CD14-positive monocyte (primary cell): ENCODE measurements at regions not wholly inside any gene's neighbourhood (a gene's known extent, or its start where the extent isn't known, plus 50 kb on each side); places are given as distances from the start of the nearest gene placed in this dataset.

Experiments used
- DNase-seq, 3 donors: peaks; one replicate each; pipeline ENCODE4 v3.0.0-alpha.2; 2011 to 2022
- H2AFZ ChIP-seq: 2 replicates; pipeline ENCODE4 v1.6.0; 2012; ENCODE audit warnings: mild to moderate bottlenecking, low read depth, low read length, inconsistent platforms; ENCODE audit not compliant: insufficient read depth, poor library complexity, severe bottlenecking
- H3K27ac ChIP-seq, 2 donors: 1 replicate in 1 of 2; 2 replicates in 1 of 2; pipeline ENCODE4 v1.5.1; 2012 to 2013; ENCODE audit warnings: low read length in 2 of 2, control low read depth in 1 of 2, inconsistent platforms in 1 of 2, low read depth in 1 of 2, mild to moderate bottlenecking in 1 of 2
- H3K27me3 ChIP-seq, 2 donors: one replicate each; pipeline versions ENCODE4 v1.6.0 to v1.6.1; 2011 to 2013; ENCODE audit warnings: low read length in 2 of 2; ENCODE audit not compliant: control insufficient read depth in 2 of 2, insufficient read depth in 2 of 2
- H3K36me3 ChIP-seq, 2 donors: replicated peaks in 1 of 2; 1 replicate in 1 of 2; 2 replicates in 1 of 2; pipeline versions ENCODE4 v1.5.1 to v1.6.1; 2012 to 2013; ENCODE audit warnings: low read length in 2 of 2, control low read depth in 1 of 2, inconsistent platforms in 1 of 2, mild to moderate bottlenecking in 1 of 2; ENCODE audit not compliant: insufficient read depth in 2 of 2, control insufficient read depth in 1 of 2
- H3K4me1 ChIP-seq, 2 donors: 1 replicate in 1 of 2; 2 replicates in 1 of 2; pipeline versions ENCODE4 v1.5.1 to v1.6.1; 2012 to 2013; ENCODE audit warnings: low read length in 2 of 2, control low read depth in 1 of 2, inconsistent platforms in 1 of 2, mild to moderate bottlenecking in 1 of 2, moderate library complexity in 1 of 2; ENCODE audit not compliant: insufficient read depth in 2 of 2, control insufficient read depth in 1 of 2
- H3K4me2 ChIP-seq: replicated peaks from 2 replicates; pipeline ENCODE3; 2012; ENCODE audit warnings: low read length, moderate library complexity, mild to moderate bottlenecking; ENCODE audit not compliant: poor library complexity, severe bottlenecking; ENCODE audit errors: extremely low read depth
- H3K4me3 ChIP-seq, 3 experiments: fragments of 200-600 bp in 1 of 3; sonication (generic) in 1 of 3; replicated peaks in 1 of 3; 1 replicate in 2 of 3; 2 replicates in 1 of 3; pipeline ENCODE4 v1.5.1; 2011 to 2013; ENCODE audit warnings: low read length in 3 of 3, mild to moderate bottlenecking in 3 of 3, control low read depth in 2 of 3, low read depth in 2 of 3, inconsistent platforms in 1 of 3, moderate library complexity in 1 of 3
- H3K79me2 ChIP-seq: 2 replicates; pipeline ENCODE4 v1.6.0; 2012; ENCODE audit warnings: mild to moderate bottlenecking, control low read depth, inconsistent platforms, low read length, moderate library complexity; ENCODE audit not compliant: insufficient read depth
- H3K9ac ChIP-seq: 2 replicates; pipeline ENCODE4 v1.6.0; 2017; ENCODE audit warnings: low read length, mild to moderate bottlenecking; ENCODE audit not compliant: insufficient read depth, poor library complexity, severe bottlenecking
- H3K9me3 ChIP-seq, 2 donors: replicated peaks in 1 of 2; 1 replicate in 1 of 2; 2 replicates in 1 of 2; pipeline versions ENCODE4 v1.5.1 to v1.6.1; 2012 to 2013; ENCODE audit warnings: low read length in 2 of 2, control low read depth in 1 of 2; ENCODE audit not compliant: control insufficient read depth in 1 of 2, insufficient read depth in 1 of 2
- H4K20me1 ChIP-seq: 2 replicates; pipeline ENCODE4 v1.6.0; 2012; ENCODE audit warnings: mild to moderate bottlenecking, low read length, control low read depth, moderate library complexity; ENCODE audit not compliant: insufficient read depth
- H3K27ac Mint-ChIP-seq, 7 donors: one replicate each; pipeline ENCODE4 v1.8.0; 2020; ENCODE audit warnings: mild to moderate bottlenecking in 7 of 7, mixed read lengths in 7 of 7, moderate library complexity in 6 of 7, inconsistent platforms in 2 of 7
- H3K27me3 Mint-ChIP-seq, 3 donors: one replicate each; pipeline ENCODE4 v1.8.0; 2021 to 2022; ENCODE audit warnings: low read depth in 3 of 3, mild to moderate bottlenecking in 3 of 3, mixed read lengths in 3 of 3, moderate library complexity in 3 of 3, inconsistent platforms in 1 of 3
- H3K36me3 Mint-ChIP-seq, 2 donors: one replicate each; pipeline ENCODE4 v1.8.0; 2020; ENCODE audit warnings: mixed read lengths in 2 of 2, inconsistent platforms in 1 of 2, mild to moderate bottlenecking in 1 of 2
- H3K4me1 Mint-ChIP-seq: one replicate; pipeline ENCODE4 v1.8.0; 2020; ENCODE audit warnings: mild to moderate bottlenecking, mixed read lengths
- H3K4me3 Mint-ChIP-seq, 2 donors: one replicate each; pipeline ENCODE4 v1.8.0; 2020; ENCODE audit warnings: mild to moderate bottlenecking in 2 of 2, mixed read lengths in 2 of 2, moderate library complexity in 1 of 2
- H3K9me3 Mint-ChIP-seq, 7 donors: one replicate each; pipeline ENCODE4 v1.8.0; 2020 to 2022; ENCODE audit warnings: mixed read lengths in 7 of 7, mild to moderate bottlenecking in 6 of 7, moderate library complexity in 6 of 7, inconsistent platforms in 2 of 7
- WGBS: methylation state at CpG from one replicate; pipeline ENCODE4 v1.1.5; 2013; ENCODE audit warnings: missing lambda C conversion rate; ENCODE audit not compliant: insufficient coverage; 5-methylcytosine and 5-hydroxymethylcytosine counted together
- intact Hi-C, 2 donors: fragments of 100-400 bp; cut with micrococcal nuclease; formaldehyde crosslinking; loops; one replicate each; pipeline versions ENCODE4 v1.15.0 to v1.15.1; 2023
- TF ChIP-seq, protein P1 (sequence below): fragments of 200-600 bp; IDR thresholded peaks from one replicate; pipeline ENCODE4 v1.8.0; 2022; ENCODE audit warnings: antibody characterized with exemption, mild to moderate bottlenecking

DNA sequence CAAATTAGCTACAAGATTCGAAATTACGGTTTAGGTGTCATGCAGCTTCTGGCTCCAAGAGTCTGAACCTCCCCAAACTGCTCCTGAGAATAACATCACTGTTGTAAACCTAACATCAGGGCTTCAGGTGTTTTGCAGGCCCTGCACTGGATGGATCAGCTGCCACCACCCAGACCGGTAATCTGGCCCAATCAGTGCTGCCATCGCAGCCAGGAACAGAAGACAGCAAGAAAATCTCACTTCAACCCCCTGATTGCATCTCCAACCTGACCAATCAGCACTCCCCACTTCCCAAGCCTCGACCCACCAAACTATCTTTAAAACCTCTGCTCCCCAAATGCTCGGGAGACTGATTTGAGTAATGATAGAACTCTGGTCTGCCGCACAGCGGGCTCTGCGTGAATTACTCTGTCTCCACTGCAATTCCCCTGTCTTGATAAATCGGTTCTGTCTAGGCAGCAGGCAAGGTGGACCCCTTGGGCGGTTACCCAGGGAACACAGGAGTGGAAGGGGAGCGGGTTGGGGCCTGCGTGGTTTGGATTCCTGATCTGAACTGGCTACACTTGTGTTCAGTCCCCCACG is 268.5 kb upstream of the SFSWAP start:
- Histone ChIP-seq H3K79me2 (no peaks in the 10 kb centered on the region), H3K36me3 (no peaks in the 10 kb centered on the region), H3K9ac (no peak overlapping the region), H3K9me3 (no peaks in the 10 kb centered on the region), H2AFZ (no peak overlapping the region), H3K4me2 (no peak overlapping the region), H3K4me3 (no peak overlapping the region), H3K27me3 (no peaks in the 10 kb centered on the region), H3K4me1 (no peaks in the 10 kb centered on the region), H3K27ac (no peak overlapping the region), H4K20me1 (no peaks in the 10 kb centered on the region)
- H3K9me3 Mint-ChIP-seq: peaks cover 0 to 9% (median 2%) of the 10 kb centered on the region in 7 donors
- no peaks in the 10 kb centered on the region for H3K36me3 Mint-ChIP-seq
- intact Hi-C loops: no loop called here
- TF ChIP-seq, protein P1, sequence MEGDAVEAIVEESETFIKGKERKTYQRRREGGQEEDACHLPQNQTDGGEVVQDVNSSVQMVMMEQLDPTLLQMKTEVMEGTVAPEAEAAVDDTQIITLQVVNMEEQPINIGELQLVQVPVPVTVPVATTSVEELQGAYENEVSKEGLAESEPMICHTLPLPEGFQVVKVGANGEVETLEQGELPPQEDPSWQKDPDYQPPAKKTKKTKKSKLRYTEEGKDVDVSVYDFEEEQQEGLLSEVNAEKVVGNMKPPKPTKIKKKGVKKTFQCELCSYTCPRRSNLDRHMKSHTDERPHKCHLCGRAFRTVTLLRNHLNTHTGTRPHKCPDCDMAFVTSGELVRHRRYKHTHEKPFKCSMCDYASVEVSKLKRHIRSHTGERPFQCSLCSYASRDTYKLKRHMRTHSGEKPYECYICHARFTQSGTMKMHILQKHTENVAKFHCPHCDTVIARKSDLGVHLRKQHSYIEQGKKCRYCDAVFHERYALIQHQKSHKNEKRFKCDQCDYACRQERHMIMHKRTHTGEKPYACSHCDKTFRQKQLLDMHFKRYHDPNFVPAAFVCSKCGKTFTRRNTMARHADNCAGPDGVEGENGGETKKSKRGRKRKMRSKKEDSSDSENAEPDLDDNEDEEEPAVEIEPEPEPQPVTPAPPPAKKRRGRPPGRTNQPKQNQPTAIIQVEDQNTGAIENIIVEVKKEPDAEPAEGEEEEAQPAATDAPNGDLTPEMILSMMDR: no peak
- DNase-seq: no peak
- no peak overlapping the region for H3K4me3 Mint-ChIP-seq
- peaks cover 1 to 4% (median 2%) of the 10 kb centered on the region in 3 donors for H3K27me3 Mint-ChIP-seq
- H3K27ac Mint-ChIP-seq: no peak overlapping the region
- H3K4me1 Mint-ChIP-seq: no peaks in the 10 kb centered on the region
- 73% methylated on average over 10 of the region's 14 CpGs for WGBS

DNA sequence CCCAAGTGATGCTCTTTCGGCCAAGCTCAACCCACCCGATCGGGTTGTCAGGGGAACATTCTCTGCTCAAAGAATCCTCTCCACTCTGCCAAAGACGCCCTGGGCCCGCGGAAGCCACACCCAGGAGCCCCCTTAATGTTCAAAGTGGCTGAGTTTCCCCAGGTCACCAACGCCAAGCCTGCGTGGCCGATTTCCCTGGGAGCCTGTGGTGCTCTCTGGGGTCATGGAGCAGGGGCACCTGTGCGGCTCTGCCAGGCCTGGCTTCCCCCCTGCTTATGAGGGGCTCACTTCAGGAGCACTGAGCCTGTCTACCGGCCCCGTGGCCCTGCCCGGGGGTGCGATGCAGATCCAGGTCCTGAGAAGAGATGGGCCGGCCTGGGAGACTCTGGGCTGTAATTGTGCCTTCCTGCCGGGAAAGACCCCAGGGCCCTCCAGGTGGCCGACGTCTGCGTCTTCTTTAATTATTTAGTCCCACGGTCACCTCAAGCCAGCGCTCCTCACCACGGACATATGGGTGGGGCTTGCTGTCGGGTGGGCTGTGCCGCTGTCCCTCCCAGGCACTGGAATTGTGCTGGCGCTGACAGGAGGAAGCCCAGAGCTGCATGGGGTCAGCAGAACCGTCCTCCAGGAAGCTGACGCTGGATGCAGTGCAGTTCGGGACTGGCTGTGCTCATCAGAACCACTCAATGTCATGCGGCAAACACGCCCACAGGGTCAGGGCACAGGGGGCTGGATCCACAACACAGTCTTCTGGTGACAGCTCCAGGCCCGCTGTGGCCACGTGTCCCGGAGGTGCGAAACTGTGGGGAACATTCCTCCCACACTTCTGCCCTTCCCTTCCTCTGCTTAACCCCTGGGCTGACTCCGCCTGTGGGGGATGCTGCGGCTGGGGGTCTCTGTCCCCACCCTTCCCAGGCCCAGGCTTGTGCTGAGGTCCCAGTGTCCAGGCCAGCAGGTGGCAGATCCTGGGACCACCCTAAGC is 267.6 kb upstream of the SFSWAP start:
- Histone ChIP-seq H2AFZ (no peak overlapping the region), H3K9ac (no peak overlapping the region), H4K20me1 (no peaks in the 10 kb centered on the region), H3K36me3 (no peaks in the 10 kb centered on the region), H3K4me1 (no peaks in the 10 kb centered on the region), H3K9me3 (no peaks in the 10 kb centered on the region), H3K4me3 (no peak overlapping the region), H3K27me3 (no peaks in the 10 kb centered on the region), H3K27ac (no peak overlapping the region), H3K79me2 (no peaks in the 10 kb centered on the region), H3K4me2 (no peak overlapping the region)
- Mint-ChIP-seq H3K9me3 (peaks cover 0 to 9% (median 2%) of the 10 kb centered on the region in 7 donors), H3K4me1 (no peaks in the 10 kb centered on the region), H3K4me3 (no peak overlapping the region), H3K27ac (no peak overlapping the region), H3K36me3 (no peaks in the 10 kb centered on the region), H3K27me3 (peaks cover 1 to 4% (median 2%) of the 10 kb centered on the region in 3 donors)
- intact Hi-C loops: no loop called here
- WGBS: 85% methylated on average over 35 of the region's 36 CpGs
- TF ChIP-seq, protein P1: no peak
- no peak for DNase-seq
